Left lung (tissue), 4 donors: ENCODE measurements at regions not wholly inside any gene's neighbourhood (a gene's known extent, or its start where the extent isn't known, plus 50 kb on each side); places are given as distances from the start of the nearest gene placed in this dataset.

Source experiments
- ATAC-seq: fragments of 200-7000 bp; cut with Tn5 transposase; one replicate; pipeline ENCODE4 v1.9.1; 2020; ENCODE audit warnings: moderate library complexity
- DNase-seq, 4 donors: peaks; one replicate each; pipeline ENCODE4 v3.0.0-alpha.2; 2013 to 2020
- H3K27ac ChIP-seq, 2 donors: fragments of 200-600 bp; sonication (generic) in 1 of 2; one replicate each; pipeline versions ENCODE4 v1.5.0 to v1.8.0; 2020 to 2021
- H3K27me3 ChIP-seq, 2 donors: fragments of 200-600 bp; sonication (generic) in 1 of 2; one replicate each; pipeline versions ENCODE4 v1.5.0 to v1.8.0; 2020 to 2021
- H3K36me3 ChIP-seq, 2 donors: fragments of 200-600 bp; sonication (generic) in 1 of 2; one replicate each; pipeline versions ENCODE4 v1.5.0 to v1.8.0; 2020 to 2021
- H3K4me1 ChIP-seq, 2 donors: fragments of 200-600 bp; one replicate each; pipeline ENCODE4 v1.8.0; 2021
- H3K4me3 ChIP-seq, 2 donors: fragments of 200-600 bp; sonication (generic) in 1 of 2; one replicate each; pipeline versions ENCODE4 v1.5.0 to v1.8.0; 2020 to 2021; ENCODE audit warnings: mild to moderate bottlenecking in 1 of 2
- H3K9me3 ChIP-seq, 2 donors: fragments of 200-600 bp; sonication (generic) in 1 of 2; one replicate each; pipeline versions ENCODE4 v1.5.0 to v1.8.0; 2020 to 2021
- CTCF ChIP-seq, 2 donors: fragments of 200-600 bp; sonication (generic) in 1 of 2; IDR thresholded peaks; one replicate each; pipeline versions ENCODE4 v1.5.0 to v1.8.0; 2021; ENCODE audit warnings: antibody characterized with exemption in 2 of 2
- intact Hi-C, 2 donors: fragments of 100-400 bp; cut with DNase I; formaldehyde crosslinking; loops; one replicate each; pipeline versions ENCODE4 v1.11.2 to v1.14.2; 2022
- donor health status: DM: no; HTN: yes; CAD: no.
- donor health status: DM: no; HTN: no; CAD: no.

- no peak for TF ChIP-seq CTCF (IDR thresholded peaks at IDR 0.05)
- Histone ChIP-seq H3K9me3 (no peaks in the 10 kb centered on the region), H3K36me3 (no peaks in the 10 kb centered on the region), H3K4me3 (no peak overlapping the region), H3K27me3 (no peaks in the 10 kb centered on the region), H3K27ac (no peak overlapping the region), H3K4me1 (no peaks in the 10 kb centered on the region)
- ATAC-seq: no peak
- DNase-seq: no peak
- intact Hi-C loops: no loop called here
Observed at GRCh38 chr13:22014469-22014868, 343.6 kb downstream of the FGF9 start.

- no peak for ATAC-seq
- intact Hi-C loops: no loop called here
- Histone ChIP-seq H3K27ac (no peak overlapping the region), H3K9me3 (no peaks in the 10 kb centered on the region), H3K4me3 (no peak overlapping the region), H3K4me1 (no peaks in the 10 kb centered on the region), H3K36me3 (no peaks in the 10 kb centered on the region), H3K27me3 (no peaks in the 10 kb centered on the region)
- no peak for TF ChIP-seq CTCF (IDR thresholded peaks at IDR 0.05)
- no peak for DNase-seq
Observed at GRCh38 chr13:22017226-22017625, 346.4 kb downstream of the FGF9 start.

- no peaks in the 10 kb centered on the region for H3K4me1 ChIP-seq
- no peaks in the 10 kb centered on the region for H3K9me3 ChIP-seq
- H3K36me3 ChIP-seq: no peaks in the 10 kb centered on the region
- H3K27ac ChIP-seq: no peak overlapping the region
- ATAC-seq (no peak), DNase-seq (peak in 2 of 4 donors; percentile 48 to 55)
- TF ChIP-seq CTCF (IDR thresholded peaks at IDR 0.05): no peak
- H3K4me3 ChIP-seq: no peak overlapping the region
- no peaks in the 10 kb centered on the region for H3K27me3 ChIP-seq
- intact Hi-C loops: no loop called here
Observed at GRCh38 chr13:22018076-22018835, 347.4 kb downstream of the FGF9 start.

- intact Hi-C loops: no loop called here
- no peak overlapping the region for H3K4me3 ChIP-seq
- H3K4me1 ChIP-seq: no peaks in the 10 kb centered on the region
- TF ChIP-seq CTCF (IDR thresholded peaks at IDR 0.05): no peak
- no peak for DNase-seq
- H3K27me3 ChIP-seq: no peaks in the 10 kb centered on the region
- H3K27ac ChIP-seq: no peak overlapping the region
- no peaks in the 10 kb centered on the region for H3K9me3 ChIP-seq
- no peak for ATAC-seq
- H3K36me3 ChIP-seq: no peaks in the 10 kb centered on the region
Observed at GRCh38 chr13:22018836-22019210, 347.9 kb downstream of the FGF9 start.

GRCh38 chr13:22024381-22024994 is 353.6 kb downstream of the FGF9 start:
- DNase-seq (no peak), ATAC-seq (no peak)
- H3K27me3 ChIP-seq: no peaks in the 10 kb centered on the region
- H3K27ac ChIP-seq: no peak overlapping the region
- no peaks in the 10 kb centered on the region for H3K4me1 ChIP-seq
- H3K36me3 ChIP-seq: no peaks in the 10 kb centered on the region
- no peak for TF ChIP-seq CTCF (IDR thresholded peaks at IDR 0.05)
- intact Hi-C loops: no loop called here
- H3K4me3 ChIP-seq: no peak overlapping the region
- H3K9me3 ChIP-seq: no peaks in the 10 kb centered on the region
